ENCODE measurements at regions not wholly inside any gene's neighbourhood (a gene's known extent, or its start where the extent isn't known, plus 50 kb on each side); places are given as distances from the start of the nearest gene placed in this dataset.

- ATAC-seq (ENCODE audit: low FRiP score) (no peak), DNase-seq (no peak)
- Histone ChIP-seq H3K4me3 (ENCODE audit: low read length in 2 of 2) (no peak overlapping the region), H3K27ac (ENCODE audit: low read depth in 1 of 2, low read length in 2 of 2) (no peak overlapping the region), H3K4me1 (ENCODE audit: control insufficient read depth in 1 of 2, insufficient read depth in 2 of 2, low read length in 2 of 2) (no peaks in the 10 kb centered on the region), H3K36me3 (ENCODE audit: control insufficient read depth in 1 of 2, insufficient read depth in 2 of 2, low read length in 1 of 2) (no peaks in the 10 kb centered on the region), H3K27me3 (ENCODE audit: control insufficient read depth in 1 of 2, insufficient read depth in 2 of 2, low read length in 1 of 2) (no peaks in the 10 kb centered on the region), H3K9me3 (ENCODE audit: control insufficient read depth, low read length) (peaks cover 1% of the 10 kb centered on the region)
- 35 to 45% methylated on average over 1 of the region's 1 CpG for WGBS, 2 donors
- intact Hi-C loops (cut with DNase I) = no loop called here
Observed at GRCh38 chr12:42887657-42888056, 298.1 kb upstream of the PRICKLE1 start.

GRCh38 chr12:42886160-42886559, 296.6 kb upstream of the PRICKLE1 start:
- 71 to 76% methylated on average over 3 of the region's 3 CpGs for WGBS, 2 donors
- DNase-seq = no peak
- ATAC-seq (ENCODE audit: low FRiP score) = no peak

DNA sequence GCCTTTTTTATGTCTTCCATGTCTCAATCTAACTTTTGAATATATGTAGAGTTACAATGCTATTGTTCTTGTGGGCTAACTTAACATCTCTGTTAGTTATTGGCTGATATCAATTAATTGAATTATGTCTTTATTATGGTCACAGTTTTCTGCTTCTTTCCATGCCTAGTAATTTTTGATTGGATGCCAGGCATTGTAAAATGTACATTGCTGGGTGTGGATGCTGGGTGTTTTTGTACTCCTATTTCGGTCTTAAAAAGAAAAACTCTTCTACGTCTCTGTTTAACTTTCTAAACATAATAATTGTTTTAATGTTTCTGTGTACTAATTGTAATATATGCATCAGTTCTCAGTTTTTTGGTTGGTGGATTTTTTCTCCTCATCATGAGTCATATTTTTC, 296.1 kb upstream of the PRICKLE1 start:
- intact Hi-C loops (cut with DNase I) = no loop called here
- WGBS, 2 donors = 85 to 92% methylated on average over 2 of the region's 2 CpGs
- H3K4me3 ChIP-seq (ENCODE audit: low read length in 2 of 2) = no peak overlapping the region

More at GRCh38 chr12:42886160-42886559, 296.6 kb upstream of the PRICKLE1 start:
- no peaks in the 10 kb centered on the region for H3K4me1 ChIP-seq (ENCODE audit: control insufficient read depth in 1 of 2, insufficient read depth in 2 of 2, low read length in 2 of 2)
- H3K36me3 ChIP-seq (ENCODE audit: control insufficient read depth in 1 of 2, insufficient read depth in 2 of 2, low read length in 1 of 2) = no peaks in the 10 kb centered on the region
- H3K9me3 ChIP-seq (ENCODE audit: control insufficient read depth, low read length) = peaks cover 1% of the 10 kb centered on the region
- intact Hi-C loops (cut with DNase I) = no loop called here
- H3K27me3 ChIP-seq (ENCODE audit: control insufficient read depth in 1 of 2, insufficient read depth in 2 of 2, low read length in 1 of 2) = no peaks in the 10 kb centered on the region
- H3K27ac ChIP-seq (ENCODE audit: low read depth in 1 of 2, low read length in 2 of 2) = no peak overlapping the region
- no peak overlapping the region for H3K4me3 ChIP-seq (ENCODE audit: low read length in 2 of 2)

GRCh38 chr12:42884116-42884515, 294.6 kb upstream of the PRICKLE1 start:
- no peaks in the 10 kb centered on the region for H3K27me3 ChIP-seq (ENCODE audit: control insufficient read depth in 1 of 2, insufficient read depth in 2 of 2, low read length in 1 of 2)
- no peaks in the 10 kb centered on the region for H3K36me3 ChIP-seq (ENCODE audit: control insufficient read depth in 1 of 2, insufficient read depth in 2 of 2, low read length in 1 of 2)
- ATAC-seq (ENCODE audit: low FRiP score) (no peak), DNase-seq (no peak)
- no peak overlapping the region for H3K27ac ChIP-seq (ENCODE audit: low read depth in 1 of 2, low read length in 2 of 2)
- peaks cover 1% of the 10 kb centered on the region for H3K9me3 ChIP-seq (ENCODE audit: control insufficient read depth, low read length)
- intact Hi-C loops (cut with DNase I) = no loop called here
- H3K4me3 ChIP-seq (ENCODE audit: low read length in 2 of 2) = no peak overlapping the region
- H3K4me1 ChIP-seq (ENCODE audit: control insufficient read depth in 1 of 2, insufficient read depth in 2 of 2, low read length in 2 of 2) = no peaks in the 10 kb centered on the region
- 94 to 98% methylated on average over 4 of the region's 4 CpGs for WGBS, 2 donors

More for the DNA sequence above, 296.1 kb upstream of the PRICKLE1 start:
- Histone ChIP-seq H3K36me3 (ENCODE audit: control insufficient read depth in 1 of 2, insufficient read depth in 2 of 2, low read length in 1 of 2) (no peaks in the 10 kb centered on the region), H3K27ac (ENCODE audit: low read depth in 1 of 2, low read length in 2 of 2) (no peak overlapping the region), H3K9me3 (ENCODE audit: control insufficient read depth, low read length) (peaks cover 1% of the 10 kb centered on the region), H3K27me3 (ENCODE audit: control insufficient read depth in 1 of 2, insufficient read depth in 2 of 2, low read length in 1 of 2) (no peaks in the 10 kb centered on the region), H3K4me1 (ENCODE audit: control insufficient read depth in 1 of 2, insufficient read depth in 2 of 2, low read length in 2 of 2) (no peaks in the 10 kb centered on the region)
- ATAC-seq (ENCODE audit: low FRiP score) = no peak
- DNase-seq = no peak

DNA sequence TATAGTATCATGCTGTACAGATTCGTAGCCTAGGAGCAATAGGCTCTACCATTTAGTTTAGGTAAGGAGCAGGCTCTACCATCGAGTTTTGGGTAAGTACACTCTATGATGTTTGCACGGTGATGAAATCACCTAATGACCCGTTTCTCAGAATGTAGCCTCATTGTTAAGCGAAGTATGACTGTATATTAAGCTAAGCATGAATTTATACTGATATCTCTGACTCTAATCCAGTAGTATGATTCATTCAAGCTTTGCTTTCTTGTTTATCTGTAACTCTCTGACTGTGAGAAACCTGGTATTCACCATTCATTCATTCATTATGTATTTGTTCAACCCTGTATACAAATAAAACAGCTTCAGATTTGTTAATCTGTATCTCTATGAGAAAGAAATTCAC, 283.9 kb upstream of the PRICKLE1 start:
- Histone ChIP-seq H3K4me3 (ENCODE audit: low read length in 2 of 2) (no peak overlapping the region), H3K4me1 (ENCODE audit: control insufficient read depth in 1 of 2, insufficient read depth in 2 of 2, low read length in 2 of 2) (no peaks in the 10 kb centered on the region), H3K27ac (ENCODE audit: low read depth in 1 of 2, low read length in 2 of 2) (no peak overlapping the region), H3K36me3 (ENCODE audit: control insufficient read depth in 1 of 2, insufficient read depth in 2 of 2, low read length in 1 of 2) (no peaks in the 10 kb centered on the region), H3K27me3 (ENCODE audit: control insufficient read depth in 1 of 2, insufficient read depth in 2 of 2, low read length in 1 of 2) (no peaks in the 10 kb centered on the region), H3K9me3 (ENCODE audit: control insufficient read depth, low read length) (no peaks in the 10 kb centered on the region)
- DNase-seq (no peak), ATAC-seq (ENCODE audit: low FRiP score) (no peak)
- intact Hi-C loops (cut with DNase I) = no loop called here
- 90 to 94% methylated on average over 5 of the region's 5 CpGs for WGBS, 2 donors

DNA sequence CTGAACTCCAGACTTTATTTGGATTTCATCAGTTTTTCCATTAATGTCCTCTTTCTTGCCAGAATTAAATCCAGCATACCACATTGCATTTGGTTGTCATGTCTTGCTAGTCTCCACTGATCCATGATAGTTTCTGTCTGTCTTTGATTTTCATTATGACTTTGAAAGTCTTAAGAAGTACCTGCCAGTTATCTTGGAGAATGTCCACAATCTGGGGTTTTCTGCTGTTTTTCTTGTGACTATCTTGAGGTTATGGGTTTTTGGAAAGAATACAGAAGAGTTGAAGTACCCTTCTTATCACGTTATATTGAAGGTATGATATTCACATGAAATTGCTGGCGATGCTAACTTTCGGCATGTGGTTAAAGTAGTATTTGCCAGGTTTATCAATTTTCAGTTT, 282.3 kb upstream of the PRICKLE1 start:
- no peak for DNase-seq
- WGBS, 2 donors = 28 to 32% methylated on average over 3 of the region's 3 CpGs
- Histone ChIP-seq H3K9me3 (ENCODE audit: control insufficient read depth, low read length) (no peaks in the 10 kb centered on the region), H3K27me3 (ENCODE audit: control insufficient read depth in 1 of 2, insufficient read depth in 2 of 2, low read length in 1 of 2) (no peaks in the 10 kb centered on the region), H3K4me1 (ENCODE audit: control insufficient read depth in 1 of 2, insufficient read depth in 2 of 2, low read length in 2 of 2) (no peaks in the 10 kb centered on the region), H3K36me3 (ENCODE audit: control insufficient read depth in 1 of 2, insufficient read depth in 2 of 2, low read length in 1 of 2) (no peaks in the 10 kb centered on the region), H3K4me3 (ENCODE audit: low read length in 2 of 2) (no peak overlapping the region), H3K27ac (ENCODE audit: low read depth in 1 of 2, low read length in 2 of 2) (no peak overlapping the region)
- intact Hi-C loops (cut with DNase I) = no loop called here
- ATAC-seq (ENCODE audit: low FRiP score) = no peak

- Histone ChIP-seq H3K4me3 (ENCODE audit: low read length in 2 of 2) (no peak overlapping the region), H3K9me3 (ENCODE audit: control insufficient read depth, low read length) (no peaks in the 10 kb centered on the region), H3K27me3 (ENCODE audit: control insufficient read depth in 1 of 2, insufficient read depth in 2 of 2, low read length in 1 of 2) (no peaks in the 10 kb centered on the region), H3K27ac (ENCODE audit: low read depth in 1 of 2, low read length in 2 of 2) (no peak overlapping the region), H3K4me1 (ENCODE audit: control insufficient read depth in 1 of 2, insufficient read depth in 2 of 2, low read length in 2 of 2) (no peaks in the 10 kb centered on the region), H3K36me3 (ENCODE audit: control insufficient read depth in 1 of 2, insufficient read depth in 2 of 2, low read length in 1 of 2) (no peaks in the 10 kb centered on the region)
- intact Hi-C loops (cut with DNase I) = no loop called here
- ATAC-seq (ENCODE audit: low FRiP score) = no peak
- WGBS, 2 donors = 93 to 100% methylated on average over 1 of the region's 1 CpG
- DNase-seq = no peak
Observed at GRCh38 chr12:42868291-42868690, 278.7 kb upstream of the PRICKLE1 start.

DNA sequence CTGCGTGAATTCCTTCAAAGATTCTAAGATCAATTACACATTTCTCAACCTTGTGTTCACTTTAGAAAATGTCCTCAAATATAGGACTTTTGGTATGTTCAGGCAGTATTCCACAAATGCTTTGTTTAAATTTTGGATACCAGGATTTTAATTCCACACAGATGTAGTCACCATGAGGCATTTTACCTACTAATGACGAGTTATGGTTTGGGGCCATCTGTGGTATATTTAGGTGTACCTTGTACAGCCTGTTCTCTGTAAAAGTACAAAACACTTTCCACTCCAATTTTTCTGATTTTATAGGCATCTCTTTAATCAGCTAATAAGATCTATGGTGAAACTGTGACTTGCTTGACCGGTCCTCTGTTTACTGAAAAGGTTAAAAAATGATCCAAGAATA, 275.7 kb upstream of the PRICKLE1 start:
- H3K27me3 ChIP-seq (ENCODE audit: control insufficient read depth in 1 of 2, insufficient read depth in 2 of 2, low read length in 1 of 2) = no peaks in the 10 kb centered on the region
- H3K27ac ChIP-seq (ENCODE audit: low read depth in 1 of 2, low read length in 2 of 2) = no peak overlapping the region
- intact Hi-C loops (cut with DNase I) = no loop called here
- no peaks in the 10 kb centered on the region for H3K4me1 ChIP-seq (ENCODE audit: control insufficient read depth in 1 of 2, insufficient read depth in 2 of 2, low read length in 2 of 2)
- no peaks in the 10 kb centered on the region for H3K36me3 ChIP-seq (ENCODE audit: control insufficient read depth in 1 of 2, insufficient read depth in 2 of 2, low read length in 1 of 2)
- H3K4me3 ChIP-seq (ENCODE audit: low read length in 2 of 2) = no peak overlapping the region
- no peak for ATAC-seq (ENCODE audit: low FRiP score)
- H3K9me3 ChIP-seq (ENCODE audit: control insufficient read depth, low read length) = no peaks in the 10 kb centered on the region
- WGBS, 2 donors = 88% methylated on average over 3 of the region's 3 CpGs
- no peak for DNase-seq

DNA sequence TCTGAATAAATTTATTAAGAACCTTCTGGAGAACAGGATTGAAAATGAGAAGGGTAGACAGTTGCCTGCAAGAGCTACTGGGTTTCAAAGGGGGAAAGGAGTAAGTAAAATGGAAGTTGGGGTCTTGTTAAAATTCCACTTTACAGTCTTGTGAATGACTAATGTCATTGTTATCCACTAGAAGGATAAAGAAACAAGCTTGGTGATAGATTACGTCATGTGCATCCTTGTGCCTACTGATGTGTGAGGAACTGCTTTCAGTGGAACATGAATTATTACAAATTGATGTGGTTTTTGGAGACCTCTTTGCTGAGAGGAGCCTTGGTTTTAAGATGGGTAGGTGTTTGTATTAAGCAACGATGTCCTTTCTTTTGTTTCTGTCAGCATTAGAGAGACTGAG, 272.5 kb upstream of the PRICKLE1 start:
- 88 to 90% methylated on average over 2 of the region's 2 CpGs for WGBS, 2 donors
- Histone ChIP-seq H3K9me3 (ENCODE audit: control insufficient read depth, low read length) (no peaks in the 10 kb centered on the region), H3K4me3 (ENCODE audit: low read length in 2 of 2) (no peak overlapping the region), H3K36me3 (ENCODE audit: control insufficient read depth in 1 of 2, insufficient read depth in 2 of 2, low read length in 1 of 2) (no peaks in the 10 kb centered on the region), H3K27me3 (ENCODE audit: control insufficient read depth in 1 of 2, insufficient read depth in 2 of 2, low read length in 1 of 2) (no peaks in the 10 kb centered on the region), H3K4me1 (ENCODE audit: control insufficient read depth in 1 of 2, insufficient read depth in 2 of 2, low read length in 2 of 2) (no peaks in the 10 kb centered on the region), H3K27ac (ENCODE audit: low read depth in 1 of 2, low read length in 2 of 2) (no peak overlapping the region)
- intact Hi-C loops (cut with DNase I) = no loop called here
- DNase-seq (no peak), ATAC-seq (ENCODE audit: low FRiP score) (no peak)
